ENCODE measurements at regions not wholly inside any gene's neighbourhood (a gene's known extent, or its start where the extent isn't known, plus 50 kb on each side); places are given as distances from the start of the nearest gene placed in this dataset.

GRCh38 chr4:74632634-74633033, 161.7 kb downstream of the BTC start:
- no peak for TF ChIP-seq POLR2A (IDR thresholded peaks at IDR 0.05)
- TF ChIP-seq CTCF (IDR thresholded peaks at IDR 0.05) = no peak
- DNase-seq (ENCODE audit: low spot score in 2 of 2) = peak in 1 of 2 donors; percentile 29
- no peak overlapping the region for H3K4me3 ChIP-seq (ENCODE audit: low read depth, poor library complexity, severe bottlenecking)
- intact Hi-C loops (cut with DNase I; ENCODE audit: low total_unique reads) = no loop called here
- WGBS, 2 donors = 19 to 31% methylated on average over 3 of the region's 3 CpGs

- intact Hi-C loops (cut with DNase I; ENCODE audit: low total_unique reads) = no loop called here
- TF ChIP-seq CTCF (IDR thresholded peaks at IDR 0.05) (no peak), POLR2A (IDR thresholded peaks at IDR 0.05) (no peak)
- 83 to 91% methylated on average over 2 of the region's 2 CpGs for whole genome bisulfite sequencing, 2 donors
- no peak for DNase-seq (ENCODE audit: low spot score in 2 of 2)
- H3K4me3 ChIP-seq (ENCODE audit: low read depth, poor library complexity, severe bottlenecking) = no peak overlapping the region
Measured at GRCh38 chr4:74635074-74635473, 159.2 kb downstream of the BTC start.

GRCh38 chr4:74635490-74636123, 158.7 kb downstream of the BTC start:
- intact Hi-C loops (cut with DNase I; ENCODE audit: low total_unique reads) = no loop called here
- DNase-seq (ENCODE audit: low spot score in 2 of 2) = no peak
- TF ChIP-seq CTCF (IDR thresholded peaks at IDR 0.05) = no peak
- H3K4me3 ChIP-seq (ENCODE audit: low read depth, poor library complexity, severe bottlenecking) = no peak overlapping the region
- 44 to 62% methylated on average over 2 of the region's 2 CpGs for WGBS, 2 donors

GRCh38 chr4:74638001-74638400, 156.3 kb downstream of the BTC start:
- TF ChIP-seq CTCF (IDR thresholded peaks at IDR 0.05) (no peak), POLR2A (IDR thresholded peaks at IDR 0.05) (no peak)
- DNase-seq (ENCODE audit: low spot score in 2 of 2) = no peak
- 67 to 72% methylated on average over 1 of the region's 1 CpG for WGBS, 2 donors
- intact Hi-C loops (cut with DNase I; ENCODE audit: low total_unique reads) = no loop called here
- no peak overlapping the region for H3K4me3 ChIP-seq (ENCODE audit: low read depth, poor library complexity, severe bottlenecking)

- intact Hi-C loops (cut with DNase I; ENCODE audit: low total_unique reads) = no loop called here
- no peak overlapping the region for H3K4me3 ChIP-seq (ENCODE audit: low read depth, poor library complexity, severe bottlenecking)
- TF ChIP-seq CTCF (IDR thresholded peaks at IDR 0.05) (no peak), POLR2A (IDR thresholded peaks at IDR 0.05) (no peak)
- no peak for DNase-seq (ENCODE audit: low spot score in 2 of 2)
- 78 to 79% methylated on average over 3 of the region's 3 CpGs for WGBS, 2 donors
Measured at GRCh38 chr4:74638689-74639088, 155.6 kb downstream of the BTC start.

Measured in lower leg skin (tissue), 4 donors.